Dedifferentiated amniotic fluid mesenchymal stem cell (primary cell): ENCODE measurements at regions not wholly inside any gene's neighbourhood (a gene's known extent, or its start where the extent isn't known, plus 50 kb on each side); places are given as distances from the start of the nearest gene placed in this dataset.

Source experiments
- DNase-seq: peaks from one replicate; pipeline ENCODE4 v3.0.0-alpha.2; 2016; ENCODE audit errors: extremely low spot score

GRCh38 chr6:43919774-43920173, 149.8 kb downstream of the VEGFA start:
- no peak for DNase-seq

- no peak for DNase-seq
Measured at GRCh38 chr6:43917878-43918382, 147.9 kb downstream of the VEGFA start.

DNA sequence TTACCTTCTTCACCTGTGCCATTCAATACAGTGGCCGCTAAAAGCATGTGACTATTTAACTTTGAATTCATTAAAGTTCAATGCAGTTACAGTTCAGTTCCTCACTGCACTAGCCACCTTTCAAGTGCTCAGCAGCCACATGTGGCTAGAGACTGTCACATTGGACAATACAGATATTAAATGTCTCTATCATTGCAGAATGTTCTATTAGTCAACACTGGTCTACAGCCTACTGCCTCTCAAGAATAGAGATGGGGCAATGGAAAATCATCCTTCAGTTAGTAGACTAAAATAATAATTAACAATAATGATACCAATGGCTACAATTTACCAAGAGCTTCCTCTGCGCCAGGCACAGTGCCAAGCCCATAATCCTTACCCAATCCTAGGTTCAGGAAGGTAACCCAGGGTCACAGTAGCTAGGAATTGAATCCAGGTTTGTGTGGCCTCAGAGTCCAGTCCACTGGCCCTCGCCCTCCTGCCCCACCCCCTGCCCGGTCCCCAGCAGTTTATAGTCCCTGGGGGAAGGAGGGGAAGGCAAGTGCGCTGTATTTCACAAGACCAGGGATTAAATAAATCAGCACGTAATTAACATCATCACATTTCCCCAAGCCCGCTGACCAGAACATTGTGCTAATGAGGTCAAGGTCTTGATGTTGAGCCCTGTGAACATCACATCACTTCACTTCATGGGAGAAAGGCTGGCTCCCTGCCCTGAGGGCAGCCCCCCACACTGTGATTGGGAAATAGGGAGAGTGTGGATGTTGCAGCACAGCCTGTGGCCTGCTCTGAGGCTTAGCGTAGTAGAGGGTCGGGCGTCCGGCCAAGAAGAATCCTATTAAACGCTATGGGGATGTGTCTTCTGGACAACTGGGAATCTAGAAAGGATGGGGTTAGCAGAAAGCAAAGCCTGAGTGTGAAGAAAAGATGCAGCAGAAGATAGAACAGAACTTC, 147.2 kb downstream of the VEGFA start:
- no peak for DNase-seq

DNA sequence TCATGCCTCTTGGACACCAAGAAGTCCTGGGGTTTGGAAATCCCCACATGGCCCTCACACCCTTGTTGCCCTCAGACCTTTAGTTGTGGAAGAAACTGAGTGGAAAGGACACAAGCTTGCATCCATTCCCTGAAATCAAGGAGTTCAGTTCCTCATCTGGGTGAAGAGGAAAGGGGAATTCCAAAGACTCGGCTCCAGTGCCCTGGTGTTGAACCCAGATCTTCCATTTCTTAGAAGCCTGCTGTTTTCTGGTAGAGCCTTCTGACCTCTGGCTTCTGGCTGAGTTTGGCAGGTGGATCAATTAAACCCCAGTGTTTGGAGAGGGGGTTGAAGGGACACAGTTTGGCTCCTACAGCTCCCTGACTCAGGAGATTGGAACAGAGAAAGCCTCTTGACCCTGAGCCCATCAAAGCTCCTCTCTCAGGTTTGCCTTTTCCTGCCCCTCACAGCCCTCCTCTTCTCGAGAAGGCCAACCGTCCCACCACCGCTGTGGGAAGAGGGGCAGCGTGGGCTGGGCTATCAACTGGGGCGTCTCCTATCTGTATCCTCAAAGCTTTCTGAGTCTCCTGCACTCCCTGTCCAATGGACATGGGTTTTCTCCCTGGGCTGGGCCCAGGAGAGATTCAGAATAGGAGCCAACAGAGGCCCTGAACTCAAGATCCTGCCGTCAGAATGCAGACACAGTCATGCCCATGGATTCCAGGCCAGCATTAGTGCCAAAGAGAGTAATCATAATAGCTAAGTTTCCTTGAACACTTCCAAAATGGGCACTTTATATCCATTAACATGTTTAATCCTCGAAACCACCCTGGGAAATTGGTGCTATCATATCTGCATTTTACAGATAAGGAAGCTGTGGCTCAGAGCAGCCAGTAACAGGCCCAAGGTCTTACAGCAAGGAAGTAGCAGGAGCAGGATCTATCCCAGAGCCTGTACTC, 146.2 kb downstream of the VEGFA start:
- DNase-seq = no peak

GRCh38 chr6:43915208-43915869, 145.3 kb downstream of the VEGFA start:
- no peak for DNase-seq

- no peak for DNase-seq
Measured at GRCh38 chr6:43914272-43915147, 144.5 kb downstream of the VEGFA start.

- no peak for DNase-seq
Measured at GRCh38 chr6:43913375-43914271, 143.6 kb downstream of the VEGFA start.

- DNase-seq = no peak
Measured at GRCh38 chr6:43912598-43913371, 142.8 kb downstream of the VEGFA start.

GRCh38 chr6:43912116-43912577, 142.1 kb downstream of the VEGFA start:
- DNase-seq = no peak

DNA sequence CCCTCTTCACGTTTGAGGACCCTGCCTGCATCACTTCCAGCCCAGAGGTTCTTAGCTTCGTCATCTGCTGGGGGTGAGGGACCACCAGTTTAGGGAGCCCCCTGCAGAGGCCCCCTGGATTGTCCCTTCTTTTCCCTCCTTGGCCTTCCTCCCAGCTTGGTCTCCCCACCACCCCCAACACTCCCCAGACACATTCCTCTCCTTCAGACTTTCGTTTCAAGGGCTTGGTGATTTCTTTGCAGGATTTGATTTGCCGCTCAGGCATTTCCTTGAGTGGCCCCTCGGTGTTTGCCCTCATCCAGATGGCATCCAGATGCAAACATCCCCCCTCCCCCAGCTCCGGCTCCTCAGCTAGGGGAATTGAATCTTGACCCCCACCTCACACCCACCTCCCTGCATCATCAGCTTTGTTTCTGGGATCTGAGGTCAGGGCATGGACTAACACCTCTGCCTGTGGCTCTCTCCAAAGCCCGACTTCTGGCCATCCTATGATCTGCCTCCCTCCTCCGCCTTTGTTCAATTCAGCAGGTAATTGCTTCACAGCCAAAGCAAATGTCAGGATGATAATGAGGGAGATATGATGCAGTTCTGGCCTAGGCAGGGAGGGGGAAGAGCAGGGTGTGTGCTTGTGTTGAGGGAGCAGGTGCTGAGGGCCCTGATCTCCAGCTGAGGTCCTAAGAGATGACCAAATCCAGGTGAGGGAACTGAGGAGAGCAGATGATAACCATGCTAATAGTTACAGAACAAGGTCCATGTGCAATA, 141.5 kb downstream of the VEGFA start:
- DNase-seq = no peak

DNA sequence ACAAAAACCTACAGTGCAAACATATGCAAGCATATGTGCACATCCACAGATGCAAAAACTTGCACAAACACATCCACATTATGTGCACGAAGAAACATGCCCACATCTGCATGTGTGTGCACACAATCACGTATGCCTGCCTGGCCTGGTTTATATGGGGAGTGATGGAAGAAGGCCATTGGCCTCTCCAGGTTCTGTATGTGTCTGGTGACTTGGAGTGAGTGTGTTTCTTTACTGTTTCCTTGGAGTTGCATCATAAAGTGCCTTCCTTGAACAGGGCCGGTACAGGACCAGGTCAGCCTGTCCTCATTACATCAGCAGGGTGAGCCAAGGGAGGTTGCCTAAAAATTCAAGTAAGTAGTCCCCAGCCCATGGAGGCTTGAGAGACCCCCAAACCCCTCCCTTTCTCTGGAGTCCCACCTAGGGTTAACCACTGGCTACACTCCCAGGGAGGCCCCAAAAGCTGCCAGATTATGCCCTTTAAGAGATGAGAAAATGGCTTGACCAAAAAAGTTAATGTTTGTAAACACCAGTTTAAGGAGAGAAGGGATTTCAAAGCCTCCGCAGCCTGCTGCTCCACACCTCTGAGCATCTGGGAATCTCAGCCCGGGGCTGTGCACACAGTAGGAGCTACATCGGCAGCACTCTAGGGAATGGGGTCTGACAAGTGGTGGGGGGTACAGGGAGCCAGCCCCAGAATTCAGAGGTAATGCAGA, 140.8 kb downstream of the VEGFA start:
- peak; percentile 89 for DNase-seq

GRCh38 chr6:43910149-43910637, 140.2 kb downstream of the VEGFA start:
- DNase-seq = no peak

GRCh38 chr6:43909474-43910148, 139.6 kb downstream of the VEGFA start:
- DNase-seq = no peak

- DNase-seq = no peak
Measured at GRCh38 chr6:43907789-43908472, 137.9 kb downstream of the VEGFA start.

GRCh38 chr6:43907312-43907711, 137.3 kb downstream of the VEGFA start:
- no peak for DNase-seq
